ENCODE measurements at regions not wholly inside any gene's neighbourhood (a gene's known extent, or its start where the extent isn't known, plus 50 kb on each side); places are given as distances from the start of the nearest gene placed in this dataset.

- no peak for ATAC-seq (ENCODE audit: poor library complexity)
- Mint-ChIP-seq H3K9me3 (peaks cover 21% of the 10 kb centered on the region), H3K27me3 (no peaks in the 10 kb centered on the region), H3K36me3 (ENCODE audit: low read depth) (no peaks in the 10 kb centered on the region), H3K27ac (no peak overlapping the region), H3K4me3 (no peak overlapping the region), H3K4me1 (ENCODE audit: low read depth) (no peaks in the 10 kb centered on the region)
- CTCF ChIA-PET = no interaction called here
- no peaks in the 10 kb centered on the region for H3K4me1 ChIP-seq (ENCODE audit: insufficient read depth, low read length)
- POLR2A ChIA-PET = no interaction called here
- H3K36me3 ChIP-seq (ENCODE audit: insufficient read depth, low read length) = no peaks in the 10 kb centered on the region
- H3K27ac ChIP-seq (ENCODE audit: low read depth in 1 of 2, low read length in 2 of 2) = no peak overlapping the region
- DNase-seq = no peak
- intact Hi-C loops (cut with DNase I, micrococcal nuclease) = no loop called here
- no peak overlapping the region for H3K4me3 ChIP-seq (ENCODE audit: low read length)
- H3K27me3 ChIP-seq (ENCODE audit: control insufficient read depth in 1 of 2, insufficient read depth in 2 of 2, low read length in 2 of 2) = no peaks in the 10 kb centered on the region
- TF ChIP-seq CTCF (IDR thresholded peaks at IDR 0.05) = no peak
- peaks cover 0 to 2% of the 10 kb centered on the region in 2 experiments for H3K9me3 ChIP-seq (ENCODE audit: control insufficient read depth in 1 of 2, insufficient read depth in 1 of 2, low read length in 2 of 2)
These were observed 1010.3 kb upstream of the TENM4 start for GRCh38 chr11:80451105-80451504.

- H3K9me3 Mint-ChIP-seq = peaks cover 15% of the 10 kb centered on the region
- ChIA-PET CTCF (no interaction called here), POLR2A (no interaction called here)
- intact Hi-C loops (cut with DNase I, micrococcal nuclease) = no loop called here
- no peak for ATAC-seq (ENCODE audit: poor library complexity)
- Histone ChIP-seq H3K9me3 (ENCODE audit: control insufficient read depth in 1 of 2, insufficient read depth in 1 of 2, low read length in 2 of 2) (peaks cover 0 to 4% of the 10 kb centered on the region in 2 experiments), H3K4me3 (ENCODE audit: low read length) (no peak overlapping the region), H3K36me3 (ENCODE audit: insufficient read depth, low read length) (no peaks in the 10 kb centered on the region), H3K27ac (ENCODE audit: low read depth in 1 of 2, low read length in 2 of 2) (no peak overlapping the region), H3K4me1 (ENCODE audit: insufficient read depth, low read length) (no peaks in the 10 kb centered on the region), H3K27me3 (ENCODE audit: control insufficient read depth in 1 of 2, insufficient read depth in 2 of 2, low read length in 2 of 2) (no peaks in the 10 kb centered on the region)
- no peaks in the 10 kb centered on the region for H3K36me3 Mint-ChIP-seq (ENCODE audit: low read depth)
- H3K4me3 Mint-ChIP-seq = no peak overlapping the region
- DNase-seq = no peak
- H3K27me3 Mint-ChIP-seq = no peaks in the 10 kb centered on the region
- H3K27ac Mint-ChIP-seq = no peak overlapping the region
- no peak for TF ChIP-seq CTCF (IDR thresholded peaks at IDR 0.05)
- H3K4me1 Mint-ChIP-seq (ENCODE audit: low read depth) = no peaks in the 10 kb centered on the region
These were observed 1007.9 kb upstream of the TENM4 start for GRCh38 chr11:80448709-80449108.

- Histone ChIP-seq H3K4me3 (ENCODE audit: low read length) (no peak overlapping the region), H3K36me3 (ENCODE audit: insufficient read depth, low read length) (no peaks in the 10 kb centered on the region), H3K9me3 (ENCODE audit: control insufficient read depth in 1 of 2, insufficient read depth in 1 of 2, low read length in 2 of 2) (peaks cover 0 to 4% of the 10 kb centered on the region in 2 experiments), H3K27ac (ENCODE audit: low read depth in 1 of 2, low read length in 2 of 2) (no peak overlapping the region), H3K27me3 (ENCODE audit: control insufficient read depth in 1 of 2, insufficient read depth in 2 of 2, low read length in 2 of 2) (no peaks in the 10 kb centered on the region), H3K4me1 (ENCODE audit: insufficient read depth, low read length) (no peaks in the 10 kb centered on the region)
- no peak for TF ChIP-seq CTCF (IDR thresholded peaks at IDR 0.05)
- Mint-ChIP-seq H3K4me3 (no peak overlapping the region), H3K4me1 (ENCODE audit: low read depth) (no peaks in the 10 kb centered on the region), H3K9me3 (peaks cover 7% of the 10 kb centered on the region), H3K36me3 (ENCODE audit: low read depth) (no peaks in the 10 kb centered on the region), H3K27me3 (no peaks in the 10 kb centered on the region), H3K27ac (no peak overlapping the region)
- no peak for ATAC-seq (ENCODE audit: poor library complexity)
- DNase-seq = no peak
- POLR2A ChIA-PET = no interaction called here
- CTCF ChIA-PET = no interaction called here
- intact Hi-C loops (cut with DNase I, micrococcal nuclease) = no loop called here
These were observed 1002.3 kb upstream of the TENM4 start for GRCh38 chr11:80443177-80443576.

Measured in CD4-positive, alpha-beta T cell (primary cell).